Heart left ventricle (tissue), 16 donors: ENCODE measurements at regions not wholly inside any gene's neighbourhood (a gene's known extent, or its start where the extent isn't known, plus 50 kb on each side); places are given as distances from the start of the nearest gene placed in this dataset.
A peak's percentile ranks its signal among the peaks of the same experiment; 100 is the strongest.

ENCODE experiments used
- ATAC-seq, 4 donors: fragments of 200-7000 bp; cut with Tn5 transposase; one replicate each; pipeline ENCODE4 v1.9.1; 2020 to 2022; ENCODE audit warnings: moderate library complexity in 4 of 4, mild to moderate bottlenecking in 3 of 4, moderate number of reproducible peaks in 1 of 4
- DNase-seq, 5 donors: peaks; one replicate each; pipeline ENCODE4 v3.0.0-alpha.2; 2020
- H3K27ac ChIP-seq, 12 donors: fragments of 200-600 bp; sonication (generic) in 4 of 12; one replicate each; pipeline versions ENCODE4 v1.5.0 to v1.8.0; 2016 to 2022; ENCODE audit warnings: mild to moderate bottlenecking in 2 of 12
- H3K27me3 ChIP-seq, 9 donors: fragments of 200-600 bp; sonication (generic) in 2 of 9; one replicate each; pipeline versions ENCODE4 v1.5.1 to v1.8.0; 2016 to 2022; ENCODE audit warnings: mild to moderate bottlenecking in 3 of 9
- H3K36me3 ChIP-seq, 9 donors: fragments of 200-600 bp; sonication (generic) in 2 of 9; one replicate each; pipeline versions ENCODE4 v1.5.0 to v1.8.0; 2018 to 2022; ENCODE audit warnings: mild to moderate bottlenecking in 2 of 9
- H3K4me1 ChIP-seq, 12 donors: fragments of 200-600 bp; sonication (generic) in 4 of 12; one replicate each; pipeline versions ENCODE4 v1.5.0 to v1.8.0; 2016 to 2022; ENCODE audit warnings: mild to moderate bottlenecking in 3 of 12
- H3K4me3 ChIP-seq, 12 donors: fragments of 200-600 bp; sonication (generic) in 4 of 12; one replicate each; pipeline versions ENCODE4 v1.5.0 to v1.8.0; 2017 to 2022; ENCODE audit warnings: mild to moderate bottlenecking in 9 of 12, moderate library complexity in 4 of 12
- H3K9me3 ChIP-seq, 12 donors: fragments of 200-600 bp; sonication (generic) in 4 of 12; one replicate each; pipeline versions ENCODE4 v1.5.0 to v1.8.0; 2016 to 2022; ENCODE audit warnings: mild to moderate bottlenecking in 1 of 12
- POLR2A ChIP-seq, 2 donors: fragments of 450-650 bp; IDR thresholded peaks; one replicate each; pipeline ENCODE4 v1.6.1; 2017; ENCODE audit warnings: antibody characterized with exemption in 2 of 2, mild to moderate bottlenecking in 2 of 2, moderate library complexity in 2 of 2
- WGBS, 4 donors: extraction: QIAGEN DNeasy Blood & Tissue Kit in 2 of 4; methylation state at CpG; one replicate each; pipeline versions ENCODE4 v1.1.5 to v1.1.7; 2013 to 2018; 5-methylcytosine and 5-hydroxymethylcytosine counted together
- intact Hi-C, 10 donors: fragments of 100-400 bp; cut with DNase I; formaldehyde crosslinking; loops; one replicate each; pipeline versions ENCODE4 v1.11.1 to v1.14.2; 2022
- TF ChIP-seq, protein P1 (sequence below), 12 donors: fragments of 200-600 bp; sonication (generic) in 4 of 12; IDR thresholded peaks; one replicate each; pipeline versions ENCODE4 v1.5.0 to v1.8.0; 2018 to 2022; ENCODE audit warnings: antibody characterized with exemption in 12 of 12, mild to moderate bottlenecking in 5 of 12
- donor health status: ischemic (EF 13 %, LVEDD 7.1; RV severe dilation, severe dysfunction).
- donor health status: healthy with polysubstance abuse.
- donor health status: DM: no; HTN: yes; CAD: no.
- donor health status: DM: no; HTN: no; CAD: no.
- donor health status: ischemic (EF 25% LVEDD 6.9; RV normal size, moderate dysfunction).
- donor health status: ischemic (EF 25% LVEDD 5.7; RV mildly dilated, moderate dysfunction).
- donor health status: healthy.
- donor health status: DM: yes; HTN: yes; CAD: no.
- donor health status: ischemic (EF 35%, LVEDD 5.7; RV mildly dilated, moderate dysfunction).
- donor health status: nonischemic (EF 11% LVEDD 7.7; RV severe dilation, severe dysfunction).
- donor health status: DM: yes; HTN: yes; CAD: no.
- donor health status: PGD.
- donor health status: ischemic (EF 29% LVEDD 5.4; RV normal size, mild dysfunction).
- donor health status: nonischemic (EF 23%, LVEDD 6.1; RV moderate dilation, normal function).

DNA sequence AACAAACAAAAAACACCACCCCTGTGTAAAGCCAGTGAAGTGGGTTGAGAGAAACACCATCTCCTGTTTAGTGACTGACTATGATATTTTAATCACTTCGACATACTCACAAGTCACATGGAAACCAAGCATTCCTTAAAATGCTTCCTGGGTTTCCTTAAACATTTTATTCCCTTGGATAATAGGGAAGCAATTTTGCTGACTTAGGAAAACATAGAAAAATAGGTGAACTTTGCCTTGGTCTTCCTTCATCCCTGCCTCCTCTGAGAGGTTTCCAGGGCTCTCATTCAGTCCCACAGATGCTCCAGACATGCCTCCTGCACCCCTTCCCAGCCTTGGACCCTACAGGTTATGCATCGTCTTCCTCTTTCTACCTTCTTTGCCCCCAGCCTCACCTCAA lies 122.6 kb upstream of the SERPINE2 start:
- ATAC-seq (no peak), DNase-seq (no peak)
- no peaks in the 10 kb centered on the region for H3K36me3 ChIP-seq
- no peaks in the 10 kb centered on the region for H3K27me3 ChIP-seq
- 67 to 86% (median 80%) methylated on average over 2 of the region's 2 CpGs for WGBS, 4 donors
- H3K4me1 ChIP-seq: peaks cover 0 to 22% (median 0%) of the 10 kb centered on the region in 12 donors
- TF ChIP-seq, protein P1, sequence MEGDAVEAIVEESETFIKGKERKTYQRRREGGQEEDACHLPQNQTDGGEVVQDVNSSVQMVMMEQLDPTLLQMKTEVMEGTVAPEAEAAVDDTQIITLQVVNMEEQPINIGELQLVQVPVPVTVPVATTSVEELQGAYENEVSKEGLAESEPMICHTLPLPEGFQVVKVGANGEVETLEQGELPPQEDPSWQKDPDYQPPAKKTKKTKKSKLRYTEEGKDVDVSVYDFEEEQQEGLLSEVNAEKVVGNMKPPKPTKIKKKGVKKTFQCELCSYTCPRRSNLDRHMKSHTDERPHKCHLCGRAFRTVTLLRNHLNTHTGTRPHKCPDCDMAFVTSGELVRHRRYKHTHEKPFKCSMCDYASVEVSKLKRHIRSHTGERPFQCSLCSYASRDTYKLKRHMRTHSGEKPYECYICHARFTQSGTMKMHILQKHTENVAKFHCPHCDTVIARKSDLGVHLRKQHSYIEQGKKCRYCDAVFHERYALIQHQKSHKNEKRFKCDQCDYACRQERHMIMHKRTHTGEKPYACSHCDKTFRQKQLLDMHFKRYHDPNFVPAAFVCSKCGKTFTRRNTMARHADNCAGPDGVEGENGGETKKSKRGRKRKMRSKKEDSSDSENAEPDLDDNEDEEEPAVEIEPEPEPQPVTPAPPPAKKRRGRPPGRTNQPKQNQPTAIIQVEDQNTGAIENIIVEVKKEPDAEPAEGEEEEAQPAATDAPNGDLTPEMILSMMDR (IDR thresholded peaks at IDR 0.05): no peak
- intact Hi-C loops: no loop called here
- peaks cover 0 to 4% (median 0%) of the 10 kb centered on the region in 12 donors for H3K9me3 ChIP-seq
- H3K27ac ChIP-seq: no peak overlapping the region
- no peak overlapping the region for H3K4me3 ChIP-seq

DNA sequence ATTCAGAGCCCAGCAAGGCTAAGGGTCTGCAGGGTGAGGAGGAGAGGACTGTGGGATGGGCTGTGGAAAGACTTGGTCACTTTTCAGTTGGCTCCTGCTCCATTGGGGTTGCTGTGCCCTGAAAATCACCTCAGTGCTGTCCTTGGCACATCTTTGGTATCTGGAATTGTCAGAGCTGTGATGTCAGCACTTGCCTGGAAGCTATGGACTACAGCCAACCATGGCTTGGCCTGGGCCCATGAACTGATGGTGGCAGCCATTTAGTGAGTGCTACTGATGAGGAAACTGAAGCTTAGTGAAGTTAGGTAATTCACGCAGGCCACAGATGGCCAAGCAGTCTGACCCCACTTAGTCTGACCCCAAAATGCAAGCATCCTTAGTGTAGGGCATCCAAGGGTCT lies 121.8 kb upstream of the SERPINE2 start:
- H3K27me3 ChIP-seq: no peaks in the 10 kb centered on the region
- peaks cover 0 to 22% (median 0%) of the 10 kb centered on the region in 12 donors for H3K4me1 ChIP-seq
- H3K36me3 ChIP-seq: no peaks in the 10 kb centered on the region
- no peak overlapping the region for H3K4me3 ChIP-seq
- no peak overlapping the region for H3K27ac ChIP-seq
- H3K9me3 ChIP-seq: peaks cover 0 to 4% (median 0%) of the 10 kb centered on the region in 12 donors
- WGBS, 4 donors: 75 to 87% (median 84%) methylated on average over 1 of the region's 1 CpG
- intact Hi-C loops: no loop called here
- DNase-seq: peak in 4 of 5 donors; percentile 16 to 61 (median 33)
- no peak for TF ChIP-seq POLR2A (IDR thresholded peaks at IDR 0.05)
- TF ChIP-seq, protein P1 (IDR thresholded peaks at IDR 0.05): no peak
- peak in 3 of 4 donors; percentile 40 to 62 (median 59) for ATAC-seq

DNA sequence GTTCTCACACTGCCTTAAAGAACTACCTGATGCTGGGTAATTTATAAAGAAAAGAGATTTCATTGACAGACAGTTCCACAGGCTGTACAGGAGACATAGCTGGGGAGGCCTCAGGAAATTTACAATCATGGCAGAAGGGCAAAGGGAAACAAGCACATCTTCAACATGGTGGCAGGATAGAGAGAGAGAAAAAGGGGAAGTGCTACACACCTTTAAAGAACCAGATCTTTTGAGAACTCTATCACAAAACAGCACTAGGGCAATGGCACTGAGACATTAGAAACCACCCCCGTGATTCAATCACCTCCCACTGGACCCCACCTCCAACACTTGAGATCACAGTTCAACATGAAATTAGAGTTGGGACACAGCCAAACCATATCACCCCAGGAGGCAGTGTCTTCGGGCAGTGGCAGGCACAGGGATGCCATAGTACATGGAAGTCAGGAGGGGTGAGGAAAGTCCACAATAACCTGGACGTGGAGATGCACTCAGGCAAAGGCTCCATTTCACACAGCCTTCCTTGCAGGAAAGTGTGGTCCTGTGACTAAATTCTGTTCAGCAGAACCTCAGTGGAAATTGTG lies 120.4 kb upstream of the SERPINE2 start:
- Histone ChIP-seq H3K4me1 (peaks cover 0 to 13% (median 0%) of the 10 kb centered on the region in 12 donors), H3K9me3 (peaks cover 0 to 4% (median 0%) of the 10 kb centered on the region in 12 donors), H3K4me3 (no peak overlapping the region), H3K27ac (no peak overlapping the region), H3K36me3 (no peaks in the 10 kb centered on the region), H3K27me3 (no peaks in the 10 kb centered on the region)
- 69 to 88% (median 86%) methylated on average over 3 of the region's 3 CpGs for WGBS, 4 donors
- no peak for DNase-seq
- intact Hi-C loops: no loop called here
- ATAC-seq: no peak
- no peak for TF ChIP-seq POLR2A (IDR thresholded peaks at IDR 0.05)
- TF ChIP-seq, protein P1 (IDR thresholded peaks at IDR 0.05): no peak

DNA sequence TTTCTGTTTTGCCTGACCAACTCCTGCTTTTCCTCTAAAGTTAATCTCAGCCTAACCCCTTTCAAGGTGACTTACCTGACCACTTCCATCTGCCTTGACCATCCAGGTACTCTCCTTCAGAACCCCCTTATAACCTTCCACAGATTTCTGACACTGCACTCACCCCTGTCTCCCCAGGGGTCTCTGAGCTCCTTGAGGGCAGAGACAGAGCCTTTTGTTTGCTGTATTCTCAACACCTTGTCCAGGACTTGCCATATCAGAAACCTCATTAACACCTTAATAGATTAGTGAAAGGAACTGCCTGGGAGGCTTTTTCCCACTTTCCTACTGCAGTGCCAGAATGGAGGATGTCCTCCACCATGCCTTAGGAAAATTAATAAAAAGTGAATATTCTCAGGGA lies 119.7 kb upstream of the SERPINE2 start:
- intact Hi-C loops: no loop called here
- Histone ChIP-seq H3K27me3 (no peaks in the 10 kb centered on the region), H3K4me3 (no peak overlapping the region), H3K4me1 (peaks cover 0 to 13% (median 0%) of the 10 kb centered on the region in 12 donors), H3K36me3 (no peaks in the 10 kb centered on the region), H3K9me3 (peaks cover 0 to 4% (median 0%) of the 10 kb centered on the region in 12 donors), H3K27ac (no peak overlapping the region)
- DNase-seq (no peak), ATAC-seq (no peak)
- no peak for TF ChIP-seq POLR2A (IDR thresholded peaks at IDR 0.05)
- TF ChIP-seq, protein P1 (IDR thresholded peaks at IDR 0.05): no peak
